Testis (tissue), 2 donors: ENCODE measurements at regions not wholly inside any gene's neighbourhood (a gene's known extent, or its start where the extent isn't known, plus 50 kb on each side); places are given as distances from the start of the nearest gene placed in this dataset.

Experiments used
- DNase-seq: peaks from one replicate; pipeline ENCODE4 v3.0.0-alpha.2; 2019
- H3K27ac ChIP-seq, 2 donors: fragments of 200-600 bp; sonication (generic); one replicate each; pipeline ENCODE4 v1.5.1; 2019
- H3K27me3 ChIP-seq: fragments of 200-600 bp; sonication (generic); one replicate; pipeline ENCODE4 v1.5.1; 2019
- H3K36me3 ChIP-seq: fragments of 200-600 bp; sonication (generic); one replicate; pipeline ENCODE4 v1.5.1; 2017; ENCODE audit warnings: low read depth; ENCODE audit errors: missing control alignments
- H3K4me1 ChIP-seq: fragments of 200-600 bp; sonication (generic); one replicate; pipeline ENCODE4 v1.5.1; 2019
- H3K4me3 ChIP-seq, 2 donors: fragments of 200-600 bp; sonication (generic); one replicate each; pipeline ENCODE4 v1.5.1; 2017 to 2019
- H3K9me3 ChIP-seq: fragments of 200-600 bp; sonication (generic); one replicate; pipeline ENCODE4 v1.5.1; 2017
- CTCF ChIP-seq, 3 experiments: fragments of 450-650 bp in 2 of 3; fragments of 200-600 bp in 1 of 3; sonication (generic) in 1 of 3; IDR thresholded peaks; one replicate each; pipeline ENCODE4 v1.5.1; 2016 to 2019; ENCODE audit warnings: antibody characterized with exemption in 3 of 3, mild to moderate bottlenecking in 2 of 3, moderate library complexity in 1 of 3
- POLR2A ChIP-seq: fragments of 450-650 bp; IDR thresholded peaks from one replicate; pipeline ENCODE4 v1.6.1; 2017; ENCODE audit warnings: antibody characterized with exemption, mild to moderate bottlenecking, moderate library complexity
- WGBS, 2 donors: methylation state at CpG; one replicate each; pipeline ENCODE4 v1.1.5; 2018; 5-methylcytosine and 5-hydroxymethylcytosine counted together
- intact Hi-C: fragments of 100-400 bp; cut with DNase I; formaldehyde crosslinking; loops from one replicate; pipeline ENCODE4 v1.15.1; 2023; ENCODE audit warnings: low total_unique reads

- TF ChIP-seq CTCF (IDR thresholded peaks at IDR 0.05) = no peak
- DNase-seq = no peak
- intact Hi-C loops = no loop called here
- Histone ChIP-seq H3K4me3 (no peak overlapping the region), H3K27me3 (no peaks in the 10 kb centered on the region), H3K36me3 (no peaks in the 10 kb centered on the region), H3K4me1 (no peaks in the 10 kb centered on the region), H3K27ac (no peak overlapping the region), H3K9me3 (no peaks in the 10 kb centered on the region)
- WGBS, 2 donors = 87 to 93% methylated on average over 5 to 9 of the region's 9 CpGs
These were observed 271.6 kb upstream of the RTL1 start for GRCh38 chr14:101174980-101175606.

- intact Hi-C loops = no loop called here
- H3K36me3 ChIP-seq = no peaks in the 10 kb centered on the region
- no peak overlapping the region for H3K27ac ChIP-seq
- no peak overlapping the region for H3K4me3 ChIP-seq
- TF ChIP-seq POLR2A = no peak
- TF ChIP-seq CTCF (IDR thresholded peaks at IDR 0.05) = no peak
- H3K27me3 ChIP-seq = no peaks in the 10 kb centered on the region
- 83 to 94% methylated on average over 9 to 13 of the region's 13 CpGs for WGBS, 2 donors
- no peaks in the 10 kb centered on the region for H3K9me3 ChIP-seq
- no peak for DNase-seq
- H3K4me1 ChIP-seq = no peaks in the 10 kb centered on the region
These were observed 272.4 kb upstream of the RTL1 start for GRCh38 chr14:101175731-101176534.

- WGBS, 2 donors = 90 to 96% methylated on average over 10 to 16 of the region's 16 CpGs
- no peak for DNase-seq
- no peak for TF ChIP-seq POLR2A
- TF ChIP-seq CTCF (IDR thresholded peaks at IDR 0.05) = no peak
- Histone ChIP-seq H3K9me3 (no peaks in the 10 kb centered on the region), H3K36me3 (no peaks in the 10 kb centered on the region), H3K27me3 (no peaks in the 10 kb centered on the region), H3K4me1 (no peaks in the 10 kb centered on the region), H3K4me3 (no peak overlapping the region), H3K27ac (no peak overlapping the region)
- intact Hi-C loops = no loop called here
These were observed 273.1 kb upstream of the RTL1 start for GRCh38 chr14:101176535-101177205.

- H3K9me3 ChIP-seq = no peaks in the 10 kb centered on the region
- 72 to 76% methylated on average over 22 to 23 of the region's 23 CpGs for WGBS, 2 donors
- no peak overlapping the region for H3K4me3 ChIP-seq
- H3K27me3 ChIP-seq = no peaks in the 10 kb centered on the region
- no peak for TF ChIP-seq CTCF (IDR thresholded peaks at IDR 0.05)
- TF ChIP-seq POLR2A = no peak
- DNase-seq = no peak
- intact Hi-C loops = no loop called here
- no peaks in the 10 kb centered on the region for H3K4me1 ChIP-seq
- no peaks in the 10 kb centered on the region for H3K36me3 ChIP-seq
- no peak overlapping the region for H3K27ac ChIP-seq
These were observed 273.9 kb upstream of the RTL1 start for GRCh38 chr14:101177301-101177971.
